ENCODE measurements at regions not wholly inside any gene's neighbourhood (a gene's known extent, or its start where the extent isn't known, plus 50 kb on each side); places are given as distances from the start of the nearest gene placed in this dataset.

- H3K9me3 Mint-ChIP-seq, result no peaks in the 10 kb centered on the region
- H3K27me3 Mint-ChIP-seq, result peaks cover 7 to 24% of the 10 kb centered on the region in 2 donors
- peaks cover 3% of the 10 kb centered on the region for H3K36me3 Mint-ChIP-seq (ENCODE audit: insufficient read depth)
- peaks cover 9 to 13% of the 10 kb centered on the region in 2 donors for H3K4me1 Mint-ChIP-seq (ENCODE audit: low read depth in 2 of 2)
- ATAC-seq (replicated peaks), result no peak
- peak overlapping the region in 1 of 2 donors; percentile 10 for H3K4me3 Mint-ChIP-seq
- peak overlapping the region; percentile 45 to 52 for H3K27ac Mint-ChIP-seq
- DNase-seq, result no peak
Measured at GRCh38 chr7:142381727-142382390, 124.0 kb upstream of the PRSS58 start.

- Mint-ChIP-seq H3K4me3 (peak overlapping the region in 1 of 2 donors; percentile 59), H3K36me3 (ENCODE audit: insufficient read depth) (peaks cover 3% of the 10 kb centered on the region), H3K4me1 (ENCODE audit: low read depth in 2 of 2) (peaks cover 5 to 16% of the 10 kb centered on the region in 2 donors), H3K9me3 (no peaks in the 10 kb centered on the region), H3K27me3 (peaks cover 16 to 33% of the 10 kb centered on the region in 2 donors), H3K27ac (peak overlapping the region in 1 of 2 donors; percentile 70)
- no peak for ATAC-seq (replicated peaks)
- no peak for DNase-seq
Measured at GRCh38 chr7:142380069-142380468, 122.2 kb upstream of the PRSS58 start.

GRCh38 chr7:142379201-142379885 lies 121.5 kb upstream of the PRSS58 start:
- Mint-ChIP-seq H3K27ac (peak overlapping the region in 1 of 2 donors; percentile 38), H3K9me3 (no peaks in the 10 kb centered on the region), H3K4me1 (ENCODE audit: low read depth in 2 of 2) (peaks cover 5 to 11% of the 10 kb centered on the region in 2 donors), H3K36me3 (ENCODE audit: insufficient read depth) (peaks cover 3% of the 10 kb centered on the region), H3K4me3 (peak overlapping the region in 1 of 2 donors; percentile 59), H3K27me3 (peaks cover 16 to 33% of the 10 kb centered on the region in 2 donors)
- ATAC-seq (replicated peaks) (no peak), DNase-seq (no peak)

- Mint-ChIP-seq H3K27ac (peak overlapping the region in 1 of 2 donors; percentile 32), H3K36me3 (ENCODE audit: insufficient read depth) (peaks cover 3% of the 10 kb centered on the region), H3K27me3 (peaks cover 16 to 33% of the 10 kb centered on the region in 2 donors), H3K9me3 (no peaks in the 10 kb centered on the region), H3K4me3 (peak overlapping the region in 1 of 2 donors; percentile 4), H3K4me1 (ENCODE audit: low read depth in 2 of 2) (peaks cover 0 to 4% of the 10 kb centered on the region in 2 donors)
- DNase-seq (no peak), ATAC-seq (replicated peaks) (no peak)
Measured at GRCh38 chr7:142377567-142377966, 119.7 kb upstream of the PRSS58 start.

GRCh38 chr7:142376356-142376997 lies 118.6 kb upstream of the PRSS58 start:
- peak overlapping the region; percentile 36 to 75 for H3K4me3 Mint-ChIP-seq
- H3K27ac Mint-ChIP-seq, result peak overlapping the region in 1 of 2 donors; percentile 57
- peaks cover 0 to 4% of the 10 kb centered on the region in 2 donors for H3K4me1 Mint-ChIP-seq (ENCODE audit: low read depth in 2 of 2)
- ATAC-seq (replicated peaks), result peak; percentile 21
- peaks cover 3% of the 10 kb centered on the region for H3K36me3 Mint-ChIP-seq (ENCODE audit: insufficient read depth)
- H3K9me3 Mint-ChIP-seq, result no peaks in the 10 kb centered on the region
- DNase-seq, result no peak
- peaks cover 17 to 35% of the 10 kb centered on the region in 2 donors for H3K27me3 Mint-ChIP-seq

- peaks cover 1% of the 10 kb centered on the region for H3K36me3 Mint-ChIP-seq (ENCODE audit: insufficient read depth)
- H3K9me3 Mint-ChIP-seq, result no peaks in the 10 kb centered on the region
- H3K4me3 Mint-ChIP-seq, result peak overlapping the region; percentile 36 to 75
- DNase-seq (peak in 2 of 3 experiments; percentile 14 to 23), ATAC-seq (replicated peaks) (peak; percentile 80)
- H3K27ac Mint-ChIP-seq, result peak overlapping the region in 1 of 2 donors; percentile 57
- H3K4me1 Mint-ChIP-seq (ENCODE audit: low read depth in 2 of 2), result peaks cover 0 to 4% of the 10 kb centered on the region in 2 donors
- peaks cover 16 to 36% of the 10 kb centered on the region in 2 donors for H3K27me3 Mint-ChIP-seq
Measured at GRCh38 chr7:142375710-142376313, 118.0 kb upstream of the PRSS58 start.

GRCh38 chr7:142372727-142373126 lies 114.9 kb upstream of the PRSS58 start:
- Mint-ChIP-seq H3K9me3 (peaks cover 0 to 10% of the 10 kb centered on the region in 2 donors), H3K36me3 (ENCODE audit: insufficient read depth) (no peaks in the 10 kb centered on the region), H3K27me3 (peaks cover 16 to 29% of the 10 kb centered on the region in 2 donors), H3K4me3 (no peak overlapping the region), H3K4me1 (ENCODE audit: low read depth in 2 of 2) (peaks cover 0 to 4% of the 10 kb centered on the region in 2 donors), H3K27ac (no peak overlapping the region)
- DNase-seq (no peak), ATAC-seq (replicated peaks) (no peak)

GRCh38 chr7:142371586-142372377 lies 113.9 kb upstream of the PRSS58 start:
- no peaks in the 10 kb centered on the region for H3K36me3 Mint-ChIP-seq (ENCODE audit: insufficient read depth)
- peaks cover 0 to 10% of the 10 kb centered on the region in 2 donors for H3K9me3 Mint-ChIP-seq
- ATAC-seq (replicated peaks) (no peak), DNase-seq (no peak)
- peaks cover 16 to 29% of the 10 kb centered on the region in 2 donors for H3K27me3 Mint-ChIP-seq
- no peak overlapping the region for H3K4me3 Mint-ChIP-seq
- H3K27ac Mint-ChIP-seq, result no peak overlapping the region
- peaks cover 0 to 4% of the 10 kb centered on the region in 2 donors for H3K4me1 Mint-ChIP-seq (ENCODE audit: low read depth in 2 of 2)

- H3K36me3 Mint-ChIP-seq (ENCODE audit: insufficient read depth), result no peaks in the 10 kb centered on the region
- peaks cover 0 to 24% of the 10 kb centered on the region in 2 donors for H3K27me3 Mint-ChIP-seq
- no peak overlapping the region for H3K27ac Mint-ChIP-seq
- peaks cover 0 to 3% of the 10 kb centered on the region in 2 donors for H3K4me1 Mint-ChIP-seq (ENCODE audit: low read depth in 2 of 2)
- no peak overlapping the region for H3K4me3 Mint-ChIP-seq
- ATAC-seq (replicated peaks) (no peak), DNase-seq (no peak)
- peaks cover 0 to 10% of the 10 kb centered on the region in 2 donors for H3K9me3 Mint-ChIP-seq
Measured at GRCh38 chr7:142365410-142365842, 107.6 kb upstream of the PRSS58 start.

- ATAC-seq (replicated peaks), result no peak
- no peak overlapping the region for H3K4me3 Mint-ChIP-seq
- peaks cover 0 to 3% of the 10 kb centered on the region in 2 donors for H3K4me1 Mint-ChIP-seq (ENCODE audit: low read depth in 2 of 2)
- no peak for DNase-seq
- H3K36me3 Mint-ChIP-seq (ENCODE audit: insufficient read depth), result no peaks in the 10 kb centered on the region
- H3K27me3 Mint-ChIP-seq, result peaks cover 0 to 24% of the 10 kb centered on the region in 2 donors
- peaks cover 0 to 10% of the 10 kb centered on the region in 2 donors for H3K9me3 Mint-ChIP-seq
- H3K27ac Mint-ChIP-seq, result no peak overlapping the region
Measured at GRCh38 chr7:142364551-142364950, 106.7 kb upstream of the PRSS58 start.

GRCh38 chr7:142362349-142362748 lies 104.5 kb upstream of the PRSS58 start:
- H3K27ac Mint-ChIP-seq, result no peak overlapping the region
- peaks cover 6 to 8% of the 10 kb centered on the region in 2 donors for H3K4me1 Mint-ChIP-seq (ENCODE audit: low read depth in 2 of 2)
- H3K27me3 Mint-ChIP-seq, result peaks cover 0 to 24% of the 10 kb centered on the region in 2 donors
- no peaks in the 10 kb centered on the region for H3K9me3 Mint-ChIP-seq
- no peak overlapping the region for H3K4me3 Mint-ChIP-seq
- H3K36me3 Mint-ChIP-seq (ENCODE audit: insufficient read depth), result no peaks in the 10 kb centered on the region
- ATAC-seq (replicated peaks) (peak; percentile 33), DNase-seq (no peak)

GRCh38 chr7:142359694-142360279 lies 101.9 kb upstream of the PRSS58 start:
- Mint-ChIP-seq H3K27ac (no peak overlapping the region), H3K36me3 (ENCODE audit: insufficient read depth) (no peaks in the 10 kb centered on the region), H3K4me3 (no peak overlapping the region), H3K27me3 (peaks cover 0 to 22% of the 10 kb centered on the region in 2 donors), H3K4me1 (ENCODE audit: low read depth in 2 of 2) (peaks cover 6 to 8% of the 10 kb centered on the region in 2 donors), H3K9me3 (no peaks in the 10 kb centered on the region)
- no peak for DNase-seq
- ATAC-seq (replicated peaks), result no peak
